Epidermal melanocyte (primary cell): ENCODE measurements at regions not wholly inside any gene's neighbourhood (a gene's known extent, or its start where the extent isn't known, plus 50 kb on each side); places are given as distances from the start of the nearest gene placed in this dataset.

ENCODE experiments used
- DNase-seq: peaks from one replicate; pipeline ENCODE4 v3.0.0; 2011; ENCODE audit warnings: low spot score; ENCODE audit not compliant: insufficient read length

GRCh38 chr5:72041654-72042053 lies 65.6 kb upstream of the MAP1B start:
- no peak for DNase-seq

GRCh38 chr5:72042097-72042496 lies 65.2 kb upstream of the MAP1B start:
- DNase-seq, result no peak

GRCh38 chr5:72045692-72046091 lies 61.6 kb upstream of the MAP1B start:
- no peak for DNase-seq

DNA sequence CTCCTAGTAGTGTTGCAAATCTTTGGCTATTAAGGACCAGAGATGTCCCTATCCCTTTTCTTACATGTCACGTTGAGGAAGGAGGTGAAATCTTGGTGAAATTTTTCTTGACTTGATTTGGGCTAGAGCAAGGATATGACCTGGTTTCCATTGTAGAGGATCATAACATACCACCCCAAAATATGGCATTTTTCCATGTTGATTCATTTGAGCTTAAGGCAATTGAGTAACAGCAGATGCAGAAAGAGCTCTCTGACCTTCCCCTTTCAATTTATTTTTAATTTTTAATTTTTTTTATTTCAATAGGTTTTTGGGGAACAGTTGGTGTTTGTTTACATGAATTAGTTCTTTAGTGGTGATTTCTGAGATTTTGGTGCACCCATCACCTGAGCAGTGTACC lies 61.2 kb upstream of the MAP1B start:
- no peak for DNase-seq

GRCh38 chr5:72055636-72056035 lies 51.6 kb upstream of the MAP1B start:
- DNase-seq, result no peak
